Ovary (tissue), 7 donors: ENCODE measurements at regions not wholly inside any gene's neighbourhood (a gene's known extent, or its start where the extent isn't known, plus 50 kb on each side); places are given as distances from the start of the nearest gene placed in this dataset.

Source experiments
- DNase-seq, 5 donors: peaks; one replicate each; pipeline ENCODE4 v3.0.0-alpha.2; 2019 to 2020
- H3K27ac ChIP-seq, 2 donors: fragments of 200-600 bp; one replicate each; pipeline versions ENCODE4 v1.5.1 to v1.8.0; 2019 to 2022
- H3K27me3 ChIP-seq: fragments of 200-600 bp; one replicate; pipeline ENCODE4 v1.8.0; 2022
- H3K36me3 ChIP-seq: fragments of 200-600 bp; sonication (generic); one replicate; pipeline ENCODE4 v1.5.1; 2019
- H3K4me1 ChIP-seq: one replicate; pipeline ENCODE4 v1.8.1; 2013; ENCODE audit warnings: mild to moderate bottlenecking, moderate library complexity; ENCODE audit not compliant: insufficient read depth
- H3K4me3 ChIP-seq: fragments of 200-600 bp; sonication (generic); one replicate; pipeline ENCODE4 v1.5.1; 2017
- H3K9me3 ChIP-seq, 2 donors: fragments of 200-600 bp in 1 of 2; sonication (generic) in 1 of 2; one replicate each; pipeline versions ENCODE4 v1.5.1 to v1.8.1; 2013 to 2019; ENCODE audit warnings: mild to moderate bottlenecking in 1 of 2, moderate library complexity in 1 of 2
- CTCF ChIP-seq, 3 donors: fragments of 450-650 bp in 2 of 3; fragments of 200-600 bp in 1 of 3; IDR thresholded peaks; one replicate each; pipeline versions ENCODE4 v1.5.1 to v1.8.0; 2016 to 2022; ENCODE audit warnings: antibody characterized with exemption in 3 of 3, mild to moderate bottlenecking in 1 of 3
- EP300 ChIP-seq: sonication (generic); formaldehyde crosslinking; IDR thresholded peaks from one replicate; pipeline ENCODE4 v1.6.1; 2017; ENCODE audit warnings: antibody characterized with exemption
- POLR2A ChIP-seq: fragments of 450-650 bp; IDR thresholded peaks from one replicate; pipeline ENCODE4 v1.6.1; 2017; ENCODE audit warnings: antibody characterized with exemption, mild to moderate bottlenecking, moderate library complexity
- WGBS, 3 donors: extraction: QIAGEN DNeasy Blood & Tissue Kit in 1 of 3; methylation state at CpG; one replicate each; pipeline versions ENCODE4 v1.1.5 to v1.1.7; 2013 to 2017; 5-methylcytosine and 5-hydroxymethylcytosine counted together
- intact Hi-C, 4 donors: fragments of 100-400 bp; cut with DNase I; formaldehyde crosslinking; loops; one replicate each; pipeline versions ENCODE4 v1.11.0 to v1.15.1; 2022 to 2023
- donor health status: DM: no; HTN: no; CAD: no; lungs with moderate emphysema.
- donor health status: DM: no; HTN: no; CAD: no.
- donor health status: Bipolar disorder and iron deficiency.
- donor health status: DM: no; HTN: no; CAD: no.
- donor health status: DM: yes; HTN: yes; CAD: no.

GRCh38 chr4:34891892-34892291 is 1352.4 kb downstream of the ARAP2 start:
- Histone ChIP-seq H3K27ac (no peak overlapping the region), H3K9me3 (no peaks in the 10 kb centered on the region), H3K27me3 (no peaks in the 10 kb centered on the region), H3K36me3 (no peaks in the 10 kb centered on the region), H3K4me1 (no peaks in the 10 kb centered on the region), H3K4me3 (no peak overlapping the region)
- no peak for DNase-seq
- intact Hi-C loops = no loop called here
- WGBS, 3 donors = 94 to 100% (median 96%) methylated on average over 1 of the region's 1 CpG
- TF ChIP-seq CTCF (IDR thresholded peaks at IDR 0.05) = no peak
- no peak for TF ChIP-seq EP300
- no peak for TF ChIP-seq POLR2A

- H3K27ac ChIP-seq = no peak overlapping the region
- TF ChIP-seq CTCF (IDR thresholded peaks at IDR 0.05) = no peak
- no peak for TF ChIP-seq POLR2A
- TF ChIP-seq EP300 = no peak
- intact Hi-C loops = no loop called here
- no peak for DNase-seq
- H3K9me3 ChIP-seq = no peaks in the 10 kb centered on the region
- WGBS, 3 donors = 69 to 75% (median 72%) methylated on average over 3 of the region's 3 CpGs
- H3K4me3 ChIP-seq = no peak overlapping the region
- H3K27me3 ChIP-seq = no peaks in the 10 kb centered on the region
- no peaks in the 10 kb centered on the region for H3K4me1 ChIP-seq
- H3K36me3 ChIP-seq = no peaks in the 10 kb centered on the region
Observed at GRCh38 chr4:34893382-34893781, 1350.9 kb downstream of the ARAP2 start.

GRCh38 chr4:34920032-34920431 is 1324.3 kb downstream of the ARAP2 start:
- no peak overlapping the region for H3K27ac ChIP-seq
- H3K4me1 ChIP-seq = no peaks in the 10 kb centered on the region
- 87 to 96% (median 90%) methylated on average over 2 of the region's 2 CpGs for WGBS, 3 donors
- no peaks in the 10 kb centered on the region for H3K9me3 ChIP-seq
- H3K27me3 ChIP-seq = no peaks in the 10 kb centered on the region
- no peak for DNase-seq
- TF ChIP-seq POLR2A (no peak), CTCF (IDR thresholded peaks at IDR 0.05) (no peak), EP300 (no peak)
- H3K4me3 ChIP-seq = no peak overlapping the region
- no peaks in the 10 kb centered on the region for H3K36me3 ChIP-seq
- intact Hi-C loops = no loop called here

GRCh38 chr4:34921391-34921790 is 1322.9 kb downstream of the ARAP2 start:
- intact Hi-C loops = no loop called here
- TF ChIP-seq CTCF (IDR thresholded peaks at IDR 0.05) (no peak), EP300 (no peak), POLR2A (no peak)
- no peaks in the 10 kb centered on the region for H3K36me3 ChIP-seq
- no peak for DNase-seq
- no peaks in the 10 kb centered on the region for H3K4me1 ChIP-seq
- WGBS, 3 donors = 13 to 29% (median 27%) methylated on average over 3 of the region's 3 CpGs
- H3K4me3 ChIP-seq = no peak overlapping the region
- H3K27ac ChIP-seq = no peak overlapping the region
- no peaks in the 10 kb centered on the region for H3K27me3 ChIP-seq
- no peaks in the 10 kb centered on the region for H3K9me3 ChIP-seq

- Histone ChIP-seq H3K36me3 (no peaks in the 10 kb centered on the region), H3K4me1 (no peaks in the 10 kb centered on the region), H3K27ac (no peak overlapping the region), H3K27me3 (no peaks in the 10 kb centered on the region), H3K9me3 (no peaks in the 10 kb centered on the region), H3K4me3 (no peak overlapping the region)
- intact Hi-C loops = no loop called here
- no peak for TF ChIP-seq CTCF (IDR thresholded peaks at IDR 0.05)
- no peak for TF ChIP-seq POLR2A
- TF ChIP-seq EP300 = no peak
- 85 to 87% (median 86%) methylated on average over 2 of the region's 2 CpGs for WGBS, 3 donors
- DNase-seq = no peak
Observed at GRCh38 chr4:34922325-34922724, 1322.0 kb downstream of the ARAP2 start.
